Gastrocnemius medialis (tissue), 4 donors: ENCODE measurements at regions not wholly inside any gene's neighbourhood (a gene's known extent, or its start where the extent isn't known, plus 50 kb on each side); places are given as distances from the start of the nearest gene placed in this dataset.

ENCODE experiments used
- CTCF ChIP-seq, 5 experiments: fragments of 450-650 bp in 3 of 5; fragments of 200-600 bp in 2 of 5; sonication (generic) in 2 of 5; IDR thresholded peaks in 4 of 5; conservative IDR thresholded peaks in 1 of 5; 1 replicate in 4 of 5; 2 replicates in 1 of 5; pipeline ENCODE4 v1.5.1; 2016 to 2019; ENCODE audit warnings: antibody characterized with exemption in 5 of 5, mild to moderate bottlenecking in 3 of 5, moderate library complexity in 3 of 5
- POLR2A ChIP-seq, 2 donors: fragments of 450-650 bp; IDR thresholded peaks; one replicate each; pipeline ENCODE4 v1.6.1; 2017; ENCODE audit warnings: antibody characterized with exemption in 2 of 2, mild to moderate bottlenecking in 2 of 2, moderate library complexity in 2 of 2

- TF ChIP-seq CTCF (IDR thresholded peaks at IDR 0.05 in 4 of 5, conservative IDR thresholded peaks at IDR 0.05 in 1 of 5) (no peak), POLR2A (IDR thresholded peaks at IDR 0.05) (no peak)
Measured at GRCh38 chr9:106800701-106801270, 62.2 kb upstream of the ZNF462 start.
